Astrocyte (in vitro differentiated cells and primary cell): ENCODE measurements at regions not wholly inside any gene's neighbourhood (a gene's known extent, or its start where the extent isn't known, plus 50 kb on each side); places are given as distances from the start of the nearest gene placed in this dataset.

Experiments used
- CTCF ChIP-seq: IDR thresholded peaks from 2 replicates; pipeline ENCODE4 v1.5.1; 2011; ENCODE audit warnings: low read depth, mild to moderate bottlenecking, inconsistent platforms, low read length, moderate library complexity; ENCODE audit not compliant: insufficient read depth
- EZH2 ChIP-seq: IDR thresholded peaks from 2 replicates; pipeline ENCODE4 v1.6.1; 2012; ENCODE audit warnings: mild to moderate bottlenecking, low read length, inconsistent platforms; ENCODE audit not compliant: insufficient read depth

- TF ChIP-seq CTCF = no peak
- no peak for TF ChIP-seq EZH2
Measured at GRCh38 chr5:121489972-121490371, 361.7 kb upstream of the FTMT start.
